IMR-90 (cell line): ENCODE measurements at regions not wholly inside any gene's neighbourhood (a gene's known extent, or its start where the extent isn't known, plus 50 kb on each side); places are given as distances from the start of the nearest gene placed in this dataset.

ENCODE experiments used
- ATAC-seq: fragments of 200-7000 bp; cut with Tn5 transposase; 2 replicates; pipeline ENCODE4 v1.9.1; 2020; ENCODE audit warnings: low read depth, mild to moderate bottlenecking, moderate library complexity
- BruUV-seq: library from RNA; stranded (reverse); fragments of 400-500 nt; replicated peaks from 2 replicates; lab custom pipeline; 2021; lab: Mats Ljungman, UMichigan
- CTCF ChIA-PET: fragments of 300-600 bp; formaldehyde crosslinking; extraction: SDS; loops from one replicate; lab custom pipeline; 2021; ENCODE audit warnings: antibody characterized with exemption; lab: Yijun Ruan, JAX
- POLR2A ChIA-PET: fragments of 300-600 bp; sonication (Branson Sonifier 250); formaldehyde crosslinking; loops from one replicate; lab custom pipeline; 2022; ENCODE audit warnings: antibody characterized with exemption; ENCODE audit not compliant: unreplicated experiment; lab: Charles Lee
- DNase-seq: peaks from one replicate; pipeline ENCODE4 v3.0.0; 2013
- H2AFZ ChIP-seq: replicated peaks from 2 replicates; pipeline ENCODE3; 2013; ENCODE audit warnings: low read length, mild to moderate bottlenecking; ENCODE audit not compliant: poor library complexity
- H2AK5ac ChIP-seq: 2 replicates; pipeline ENCODE4 v1.6.1; 2013; ENCODE audit warnings: low read depth, low read length, inconsistent platforms
- H2AK9ac ChIP-seq: replicated peaks from 2 replicates; pipeline ENCODE3; 2013; ENCODE audit warnings: mild to moderate bottlenecking, low read depth, low read length, moderate library complexity; ENCODE audit not compliant: poor library complexity
- H2BK120ac ChIP-seq: 2 replicates; pipeline ENCODE4 v1.6.1; 2013; ENCODE audit warnings: low read depth, low read length, inconsistent platforms
- H2BK15ac ChIP-seq: 3 replicates; pipeline ENCODE4 v1.6.1; 2013; ENCODE audit warnings: low read depth, low read length, inconsistent platforms
- H2BK20ac ChIP-seq: 2 replicates; pipeline ENCODE4 v1.6.1; 2013; ENCODE audit warnings: low read depth, mild to moderate bottlenecking, inconsistent platforms, low read length, moderate library complexity
- H2BK5ac ChIP-seq: 2 replicates; pipeline ENCODE4 v1.6.1; 2013; ENCODE audit warnings: mild to moderate bottlenecking, low read depth, low read length, inconsistent platforms; ENCODE audit not compliant: poor library complexity, severe bottlenecking
- H3K14ac ChIP-seq: replicated peaks from 2 replicates; pipeline ENCODE4 v1.6.1; 2013; ENCODE audit warnings: low read depth, low read length, inconsistent platforms
- H3K18ac ChIP-seq: 2 replicates; pipeline ENCODE4 v1.6.1; 2013; ENCODE audit warnings: low read depth, low read length, control low read depth
- H3K23ac ChIP-seq: 2 replicates; pipeline ENCODE4 v1.6.1; 2013; ENCODE audit warnings: low read depth, low read length, inconsistent platforms
- H3K27ac ChIP-seq: 2 replicates; pipeline ENCODE4 v1.5.1; 2013; ENCODE audit warnings: mild to moderate bottlenecking, control low read depth, low read length; ENCODE audit not compliant: insufficient read depth
- H3K27me3 ChIP-seq: 2 replicates; pipeline ENCODE4 v1.6.1; 2013; ENCODE audit warnings: low read length; ENCODE audit not compliant: control insufficient read depth, insufficient read depth
- H3K36me3 ChIP-seq: 2 replicates; pipeline ENCODE4 v1.6.1; 2013; ENCODE audit warnings: low read length, mixed read lengths; ENCODE audit not compliant: control insufficient read depth, insufficient read depth
- H3K4ac ChIP-seq: 2 replicates; pipeline ENCODE4 v1.6.1; 2013; ENCODE audit warnings: low read depth, low read length, inconsistent platforms
- H3K4me1 ChIP-seq: 2 replicates; pipeline ENCODE4 v1.6.1; 2013; ENCODE audit warnings: low read length, mixed read lengths; ENCODE audit not compliant: control insufficient read depth, insufficient read depth
- H3K4me2 ChIP-seq: 2 replicates; pipeline ENCODE4 v1.6.1; 2013; ENCODE audit warnings: low read depth, mild to moderate bottlenecking, control low read depth, low read length, moderate library complexity
- H3K4me3 ChIP-seq: 2 replicates; pipeline ENCODE4 v1.5.1; 2013; ENCODE audit warnings: low read depth, mild to moderate bottlenecking, control low read depth, low read length, moderate library complexity; ENCODE audit not compliant: insufficient read depth
- H3K56ac ChIP-seq: 2 replicates; pipeline ENCODE4 v1.6.1; 2013; ENCODE audit warnings: low read length, inconsistent platforms; ENCODE audit not compliant: insufficient read depth; ENCODE audit errors: extremely low read depth
- H3K79me1 ChIP-seq, 2 experiments: 2 replicates each; pipeline ENCODE4 v1.6.1; 2013; ENCODE audit warnings: low read length in 2 of 2, inconsistent platforms in 1 of 2, low read depth in 1 of 2
- H3K9ac ChIP-seq: 2 replicates; pipeline ENCODE4 v1.6.1; 2013; ENCODE audit warnings: low read depth, low read length, control low read depth
- H3K9me1 ChIP-seq: 2 replicates; pipeline ENCODE4 v1.6.1; 2013; ENCODE audit warnings: low read length, inconsistent platforms; ENCODE audit not compliant: insufficient read depth
- H3K9me3 ChIP-seq: 2 replicates; pipeline ENCODE4 v1.6.1; 2013; ENCODE audit warnings: low read length; ENCODE audit not compliant: control insufficient read depth, insufficient read depth
- H4K20me1 ChIP-seq: 2 replicates; pipeline ENCODE4 v1.6.1; 2013; ENCODE audit warnings: low read length, inconsistent platforms; ENCODE audit not compliant: insufficient read depth
- H4K5ac ChIP-seq: 2 replicates; pipeline ENCODE4 v1.6.1; 2013; ENCODE audit warnings: mild to moderate bottlenecking, low read depth, low read length, control low read depth
- H4K8ac ChIP-seq, 2 experiments: 2 replicates each; pipeline ENCODE4 v1.6.1; 2013; ENCODE audit warnings: low read depth in 2 of 2, low read length in 2 of 2, control low read depth in 1 of 2, inconsistent platforms in 1 of 2
- H4K91ac ChIP-seq: 2 replicates; pipeline ENCODE4 v1.6.1; 2013; ENCODE audit warnings: low read depth, low read length, inconsistent platforms; ENCODE audit not compliant: insufficient read depth
- BHLHE40 ChIP-seq: fragments of 150-350 bp; IDR thresholded peaks from 2 replicates; pipeline ENCODE4 v1.6.1; 2016; ENCODE audit warnings: mild to moderate bottlenecking, low read depth, low read length
- CEBPB ChIP-seq: IDR thresholded peaks from 2 replicates; pipeline ENCODE4 v1.6.1; 2012; ENCODE audit warnings: low read depth, low read length, improper control_type of control experiment
- CHD1 ChIP-seq: IDR thresholded peaks from 2 replicates; pipeline ENCODE4 v1.6.1; 2012; ENCODE audit warnings: low read depth, low read length, improper control_type of control experiment
- CTCF ChIP-seq: conservative IDR thresholded peaks from 2 replicates; pipeline ENCODE4 v1.5.1; 2012; ENCODE audit warnings: mild to moderate bottlenecking, low read depth, low read length, improper control_type of control experiment
- ELK1 ChIP-seq: fragments of 150-350 bp; IDR thresholded peaks from 2 replicates; pipeline ENCODE4 v1.6.1; 2016; ENCODE audit warnings: low read depth, mild to moderate bottlenecking, low read length, moderate library complexity, borderline replicate concordance
- FOS ChIP-seq: fragments of 150-350 bp; IDR thresholded peaks from 2 replicates; pipeline ENCODE4 v1.6.1; 2016; ENCODE audit warnings: low read depth, low read length
- MAFK ChIP-seq: IDR thresholded peaks from 2 replicates; pipeline ENCODE4 v1.6.1; 2012; ENCODE audit warnings: low read depth, low read length, improper control_type of control experiment
- MAZ ChIP-seq: IDR thresholded peaks from 2 replicates; pipeline ENCODE4 v1.6.1; 2012; ENCODE audit warnings: low read depth, mild to moderate bottlenecking, low read length, improper control_type of control experiment, moderate library complexity, borderline replicate concordance
- MXI1 ChIP-seq: IDR thresholded peaks from 2 replicates; pipeline ENCODE4 v1.6.1; 2012; ENCODE audit warnings: low read depth, mild to moderate bottlenecking, low read length, moderate library complexity, borderline replicate concordance
- NFE2L2 ChIP-seq: fragments of 150-350 bp; IDR thresholded peaks from 2 replicates; pipeline ENCODE4 v1.6.1; 2016; ENCODE audit warnings: low read depth, mild to moderate bottlenecking, low read length
- POLR2A ChIP-seq: IDR thresholded peaks from 2 replicates; pipeline ENCODE4 v1.6.1; 2012; ENCODE audit warnings: mild to moderate bottlenecking, low read depth, low read length
- RAD21 ChIP-seq: IDR thresholded peaks from 2 replicates; pipeline ENCODE4 v1.6.1; 2012; ENCODE audit warnings: low read length, improper control_type of control experiment
- RCOR1 ChIP-seq: IDR thresholded peaks from 2 replicates; pipeline ENCODE4 v1.6.1; 2012; ENCODE audit warnings: mild to moderate bottlenecking, low read length, improper control_type of control experiment; ENCODE audit not compliant: insufficient replicate concordance
- RFX5 ChIP-seq: IDR thresholded peaks from 2 replicates; pipeline ENCODE4 v1.8.0; 2012; ENCODE audit warnings: low read depth, mild to moderate bottlenecking, low read length, moderate library complexity
- SMC3 ChIP-seq: fragments of 150-350 bp; IDR thresholded peaks from 2 replicates; pipeline ENCODE4 v1.6.1; 2016; ENCODE audit warnings: low read depth, mild to moderate bottlenecking, antibody characterized with exemption, low read length, moderate library complexity
- USF2 ChIP-seq: fragments of 150-350 bp; IDR thresholded peaks from 2 replicates; pipeline ENCODE4 v1.6.1; 2017; ENCODE audit warnings: mild to moderate bottlenecking, antibody characterized with exemption, low read length, low read depth
- WGBS, 2 experiments: methylation state at CpG; one replicate each; pipeline versions ENCODE4 v1.1.5 to v1.1.7; 2013; ENCODE audit warnings: missing lambda C conversion rate in 2 of 2; ENCODE audit not compliant: insufficient read length in 1 of 2; ENCODE audit errors: extremely low coverage in 2 of 2; 5-methylcytosine and 5-hydroxymethylcytosine counted together
- dilution Hi-C: fragments of 300-500 bp; cut with HindIII; formaldehyde crosslinking; loops from one replicate; pipeline ENCODE4 v1.14.3; 2018; ENCODE audit warnings: low sequenced_read_pairs; ENCODE audit not compliant: unreplicated experiment
- in situ Hi-C: fragments of 300-500 bp; cut with MboI; formaldehyde crosslinking; loops from 3 replicates; pipeline ENCODE4 v1.14.3; 2019; ENCODE audit warnings: low sequenced_read_pairs, inconsistent platforms, mixed read lengths
- intact Hi-C: fragments of 100-400 bp; cut with micrococcal nuclease; formaldehyde crosslinking; loops from 2 replicates; pipeline ENCODE4 v1.10.0; 2022

- ATAC-seq: no peak
- CTCF ChIA-PET: no interaction called here
- Histone ChIP-seq H3K9me1 (no peaks in the 10 kb centered on the region), H2BK120ac (no peak overlapping the region), H3K4me2 (no peak overlapping the region), H4K5ac (no peak overlapping the region), H3K4me1 (no peaks in the 10 kb centered on the region), H4K91ac (no peak overlapping the region), H3K14ac (no peak overlapping the region), H3K18ac (no peak overlapping the region), H3K79me1 (no peaks in the 10 kb centered on the region), H3K9me3 (no peaks in the 10 kb centered on the region), H2BK5ac (no peak overlapping the region), H2BK20ac (no peak overlapping the region), H4K20me1 (no peaks in the 10 kb centered on the region), H2AFZ (no peak overlapping the region), H3K4me3 (no peak overlapping the region), H3K9ac (no peak overlapping the region), H2AK5ac (no peak overlapping the region), H4K8ac (no peak overlapping the region), H3K27me3 (no peaks in the 10 kb centered on the region), H2BK15ac (no peak overlapping the region), H3K27ac (no peak overlapping the region), H3K23ac (no peak overlapping the region), H3K56ac (no peak overlapping the region), H3K36me3 (no peaks in the 10 kb centered on the region), H2AK9ac (no peak overlapping the region), H3K4ac (no peak overlapping the region)
- no peak for TF ChIP-seq BHLHE40
- no peak for TF ChIP-seq SMC3
- TF ChIP-seq MAZ: no peak
- no peak for TF ChIP-seq ELK1
- no peak for TF ChIP-seq RCOR1
- TF ChIP-seq CEBPB: no peak
- TF ChIP-seq MAFK: no peak
- no peak for TF ChIP-seq FOS
- TF ChIP-seq RFX5: no peak
- TF ChIP-seq CHD1: no peak
- no peak for TF ChIP-seq CTCF
- no peak for TF ChIP-seq RAD21
- TF ChIP-seq POLR2A: no peak
- TF ChIP-seq USF2: no peak
- TF ChIP-seq MXI1: no peak
- no peak for TF ChIP-seq NFE2L2
- WGBS, 2 experiments: no CpG with 5 or more reads among the region's 1 CpG
- no TSS peak for BruUV-seq
- intact Hi-C loops (no loop called here), dilution Hi-C loops (no loop called here), in situ Hi-C loops (no loop called here)
- POLR2A ChIA-PET: no interaction called here
- no peak for DNase-seq
Measured at GRCh38 chr2:13115643-13116042, 398.9 kb downstream of the TRIB2 start.
